Hematopoietic multipotent progenitor cell treated with erythropoietin and hydrocortisone succinate and interleukin-3 and kit ligand, for 17 days (in vitro differentiated cells): ENCODE measurements at regions not wholly inside any gene's neighbourhood (a gene's known extent, or its start where the extent isn't known, plus 50 kb on each side); places are given as distances from the start of the nearest gene placed in this dataset.

Experiments
- DNase-seq: peaks from one replicate; pipeline ENCODE4 v3.0.0-alpha.2; 2015; ENCODE audit warnings: low spot score

DNA sequence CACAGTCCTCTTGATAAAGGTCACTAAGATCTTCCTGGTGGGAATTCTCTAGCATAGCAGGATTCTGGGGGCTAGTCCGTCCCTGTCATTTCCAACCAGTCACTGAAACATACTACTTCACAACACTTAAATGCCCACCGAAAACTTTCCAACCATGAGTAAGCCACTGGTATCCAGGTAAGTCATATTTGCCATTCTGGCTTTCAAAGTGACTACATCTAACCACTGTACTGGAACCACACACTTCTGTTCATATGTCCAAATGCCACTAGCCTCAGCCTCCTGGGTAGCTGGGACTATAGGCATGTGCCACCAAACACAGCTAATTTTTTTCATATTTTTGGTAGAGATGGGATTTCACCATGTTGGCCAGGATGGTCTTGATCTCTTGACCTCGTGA, 64.3 kb upstream of the VANGL1 start:
- DNase-seq, result no peak

DNA sequence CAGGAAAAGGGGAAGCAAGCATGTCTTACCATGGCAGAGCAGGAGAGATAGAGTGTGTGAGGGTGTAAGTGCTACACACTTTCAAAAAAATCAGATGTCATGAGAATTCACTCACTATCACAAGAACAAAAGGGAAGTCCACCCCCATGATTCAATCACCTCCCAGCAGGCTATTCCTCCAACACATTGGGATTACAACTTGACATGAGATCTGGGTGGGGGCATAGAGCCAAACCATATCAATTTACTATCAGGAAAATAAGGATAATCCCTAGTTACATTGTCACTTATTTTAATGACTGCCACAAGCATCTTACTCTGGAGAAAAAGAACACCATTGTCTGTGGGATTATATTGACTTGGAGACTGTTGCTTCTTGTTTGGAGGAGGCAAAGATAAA, 66.1 kb upstream of the VANGL1 start:
- DNase-seq, result no peak

DNA sequence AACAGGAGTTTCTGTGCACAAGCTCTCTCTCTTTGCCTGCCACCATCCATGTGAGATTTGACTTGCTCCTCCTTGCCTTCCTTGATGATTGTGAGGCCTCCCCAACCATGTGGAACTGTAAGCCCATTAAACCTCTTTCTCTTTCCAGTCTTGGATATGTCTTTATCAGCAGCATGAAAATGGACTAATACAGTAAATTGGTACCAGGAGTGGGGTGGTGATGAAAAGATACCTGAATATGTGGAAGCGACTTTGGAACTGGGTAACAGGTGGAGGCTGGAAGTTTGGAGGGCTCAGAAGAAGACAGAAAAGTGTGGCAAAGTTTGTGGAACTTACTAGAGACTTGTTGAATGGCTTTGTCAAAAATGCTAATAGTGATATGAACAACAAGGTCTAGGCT, 69.1 kb upstream of the VANGL1 start:
- no peak for DNase-seq

DNA sequence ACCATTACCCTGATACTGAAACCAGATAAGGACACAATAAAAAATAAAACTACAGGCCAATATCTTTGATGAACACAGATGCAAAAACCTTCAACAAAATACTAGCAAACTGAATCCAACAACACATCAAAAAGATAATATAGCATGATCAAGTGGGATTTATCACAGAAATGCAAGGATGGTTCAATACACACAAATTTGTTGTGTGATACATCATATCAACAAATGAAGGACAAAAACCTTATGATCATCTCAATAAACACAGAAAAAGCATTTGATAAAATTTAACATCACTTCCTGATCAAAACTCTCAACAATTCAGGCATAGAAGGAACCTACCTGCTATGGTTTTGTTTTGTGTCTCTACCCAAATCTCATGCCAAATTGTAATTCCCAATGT, 74.3 kb upstream of the VANGL1 start:
- DNase-seq, result no peak

DNA sequence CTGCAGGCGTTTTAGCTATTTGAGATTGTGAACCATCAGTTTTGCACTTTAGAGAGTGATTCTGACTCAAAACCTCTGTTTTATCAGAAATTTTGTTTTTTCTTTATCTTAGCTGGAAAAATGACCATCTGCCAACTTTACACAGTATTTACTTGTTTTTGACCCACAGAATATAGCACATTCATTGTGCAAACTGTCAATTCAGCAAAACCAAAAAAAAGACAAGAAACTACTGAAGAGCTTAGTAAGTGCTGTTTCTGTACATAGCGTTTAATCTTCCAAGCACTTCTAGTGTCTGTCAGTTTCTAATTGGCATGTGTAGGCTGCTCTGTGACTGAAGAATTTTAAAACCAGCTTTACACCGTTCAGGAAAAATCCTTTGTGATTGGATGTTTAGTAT, 76.0 kb upstream of the VANGL1 start:
- DNase-seq, result no peak

DNA sequence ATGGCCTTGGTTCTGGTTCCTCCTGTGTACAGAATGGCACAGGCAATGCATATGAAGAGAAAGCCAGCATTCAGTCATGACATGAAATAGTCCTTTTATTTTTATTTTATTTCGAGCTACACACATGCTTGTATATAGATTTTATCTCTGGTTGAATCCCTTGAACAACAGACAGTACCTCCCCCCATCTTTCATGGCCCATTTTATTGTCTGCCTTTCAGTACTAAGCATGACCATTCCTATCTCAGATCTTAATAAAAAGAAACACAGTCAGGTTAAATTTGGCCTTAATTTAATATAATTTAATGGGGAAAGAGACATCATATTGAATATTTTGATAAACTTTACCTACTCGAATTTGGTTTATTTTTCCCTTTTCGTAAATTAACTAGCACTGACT, 76.4 kb upstream of the VANGL1 start:
- no peak for DNase-seq

DNA sequence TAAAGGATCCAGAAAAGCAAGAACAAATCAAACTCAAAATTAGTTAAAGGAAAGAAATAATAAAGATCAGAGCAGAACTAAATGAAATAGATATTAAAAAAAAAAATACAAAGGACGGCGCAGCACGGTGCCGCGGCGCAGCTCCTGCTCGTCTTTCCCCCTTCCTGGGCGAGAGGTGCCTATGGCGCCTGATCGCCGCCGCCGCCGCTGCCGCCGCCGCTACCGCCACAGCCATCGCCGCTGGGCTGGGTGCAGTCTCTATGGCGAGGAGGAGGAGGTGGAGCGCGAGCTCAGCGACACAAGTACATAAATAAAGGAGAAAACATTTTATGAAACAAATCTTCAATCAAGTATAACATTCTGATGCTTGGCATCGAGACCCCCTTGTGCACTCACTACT, 77.6 kb upstream of the VANGL1 start:
- no peak for DNase-seq

DNA sequence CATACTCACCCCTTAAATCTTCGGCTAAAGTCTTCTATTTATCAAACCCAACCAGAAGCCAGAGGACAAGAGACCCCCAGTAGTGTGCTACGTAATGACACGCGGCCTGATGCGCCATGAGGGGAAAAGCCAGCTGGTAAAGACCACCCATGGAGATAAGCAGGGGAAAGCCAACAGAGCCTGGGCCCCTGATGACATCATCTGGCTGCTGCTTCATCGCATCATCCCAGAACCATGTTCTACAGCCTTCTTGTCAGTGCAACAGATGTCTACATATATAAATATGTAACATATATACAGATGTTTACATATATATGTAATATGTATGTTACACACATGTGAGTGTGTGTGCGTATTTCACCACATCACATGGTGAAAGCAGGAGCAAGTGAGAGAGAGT, 81.7 kb upstream of the VANGL1 start:
- DNase-seq, result no peak

DNA sequence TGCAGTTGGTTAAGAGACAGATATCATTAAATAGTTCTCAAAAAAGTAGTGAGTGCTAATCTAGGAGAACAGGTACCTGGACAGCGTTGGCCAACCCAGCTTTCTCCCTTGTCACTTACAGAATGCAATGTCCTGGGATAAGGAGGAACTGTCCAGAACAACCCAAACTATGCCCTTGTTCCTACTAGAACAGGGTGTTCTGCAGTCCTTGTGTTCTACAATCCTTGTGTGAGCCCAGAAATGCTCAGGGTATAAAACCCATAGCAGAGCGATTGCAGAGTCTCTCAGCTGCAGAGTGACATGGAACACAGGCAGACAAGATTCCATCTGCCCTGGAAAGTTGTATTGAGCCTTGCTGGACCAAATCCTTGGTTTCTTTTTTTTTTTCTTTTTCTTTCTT, 83.5 kb upstream of the VANGL1 start:
- no peak for DNase-seq

DNA sequence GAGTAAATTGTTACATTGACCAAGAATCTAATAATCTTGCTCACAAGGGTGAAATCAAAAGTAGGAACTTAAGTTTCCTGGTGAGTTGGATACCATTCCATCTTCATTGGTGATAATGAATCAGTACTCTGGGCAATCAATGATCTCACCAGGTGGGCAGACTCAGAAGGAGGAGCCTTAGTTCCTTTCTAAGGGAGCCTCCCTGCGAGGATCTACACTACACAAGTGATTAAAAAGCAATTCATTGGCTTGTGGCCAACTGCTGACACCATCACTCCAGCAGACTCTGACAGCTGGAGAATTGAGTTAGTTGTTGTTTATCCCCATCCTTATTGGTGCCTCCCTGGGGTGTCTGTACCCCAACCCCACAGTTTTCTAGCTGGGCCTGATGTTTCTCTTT, 84.1 kb upstream of the VANGL1 start:
- no peak for DNase-seq

DNA sequence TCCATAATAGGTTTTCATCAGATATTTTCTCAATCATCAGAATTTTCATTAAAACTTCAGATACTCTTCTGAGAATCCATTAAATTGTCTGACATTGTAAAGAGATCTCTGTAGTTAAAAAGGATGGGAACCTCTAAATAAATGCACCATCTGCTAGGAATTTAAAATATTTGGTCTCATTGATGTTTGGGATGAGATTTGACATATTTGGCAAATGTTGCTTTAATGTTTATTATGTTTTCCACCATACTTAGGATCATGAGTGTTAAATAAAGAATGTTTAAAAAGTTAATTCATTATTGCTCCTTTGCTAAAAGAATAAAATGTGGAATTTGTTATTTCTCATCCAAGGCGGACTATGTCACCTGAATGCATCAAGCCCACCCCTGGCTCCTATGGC, 85.5 kb upstream of the VANGL1 start:
- DNase-seq, result no peak

DNA sequence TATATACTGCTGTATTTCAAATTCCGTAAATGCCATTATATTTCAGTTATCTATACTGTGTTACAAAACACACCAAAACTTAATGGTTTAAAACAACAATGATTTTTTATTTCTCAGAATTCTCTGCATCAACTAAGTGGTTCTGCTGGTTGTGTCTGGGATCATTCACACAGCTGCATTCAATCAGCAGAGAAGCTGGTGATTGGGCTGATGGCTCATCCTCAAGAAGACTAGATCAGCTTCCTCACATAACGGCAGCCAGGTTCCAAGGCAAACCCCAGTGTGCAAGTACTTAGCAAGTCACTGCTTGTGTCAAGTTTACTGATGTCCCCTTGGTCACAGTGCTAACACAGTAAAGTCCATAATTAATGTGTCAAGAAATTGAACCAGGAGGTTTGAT, 86.3 kb upstream of the VANGL1 start:
- DNase-seq, result no peak

DNA sequence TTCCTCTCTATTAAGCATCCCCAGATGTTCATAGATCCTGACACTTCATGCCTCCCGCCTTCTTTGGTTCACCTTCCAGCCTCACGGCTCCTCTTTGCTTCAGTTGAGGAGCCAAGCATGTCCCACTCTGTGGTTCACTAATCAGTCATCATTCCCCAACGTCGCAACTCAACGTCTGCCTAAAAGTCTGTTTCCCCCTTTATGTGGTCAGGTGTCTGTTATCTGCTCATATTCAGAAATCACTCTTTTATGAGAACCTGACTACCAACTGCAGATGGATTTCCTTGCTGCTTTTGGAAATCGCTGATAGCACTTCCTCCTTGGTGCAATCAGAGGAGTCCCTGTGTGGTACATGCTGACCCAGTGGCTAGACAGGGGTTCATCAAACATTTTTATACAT, 94.1 kb upstream of the VANGL1 start:
- no peak for DNase-seq

DNA sequence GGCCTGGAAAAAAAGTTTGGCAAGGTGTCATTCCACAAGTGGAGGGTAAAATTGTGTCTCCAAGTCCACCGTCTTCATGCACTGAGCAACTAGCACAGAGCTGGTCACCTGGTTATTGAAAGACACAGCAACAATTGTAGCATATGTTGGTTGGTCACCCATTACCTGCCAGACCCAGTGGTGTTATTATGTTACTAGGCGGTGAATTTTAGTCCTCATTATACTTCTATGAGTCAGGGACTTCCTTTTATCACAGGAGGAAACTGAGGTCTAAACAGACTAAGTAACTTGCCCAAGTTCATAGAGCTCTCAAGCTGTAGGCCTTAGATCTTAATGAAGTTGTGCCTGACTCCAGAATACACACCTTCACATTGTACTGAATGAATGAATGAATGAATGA, 94.9 kb upstream of the VANGL1 start:
- no peak for DNase-seq

DNA sequence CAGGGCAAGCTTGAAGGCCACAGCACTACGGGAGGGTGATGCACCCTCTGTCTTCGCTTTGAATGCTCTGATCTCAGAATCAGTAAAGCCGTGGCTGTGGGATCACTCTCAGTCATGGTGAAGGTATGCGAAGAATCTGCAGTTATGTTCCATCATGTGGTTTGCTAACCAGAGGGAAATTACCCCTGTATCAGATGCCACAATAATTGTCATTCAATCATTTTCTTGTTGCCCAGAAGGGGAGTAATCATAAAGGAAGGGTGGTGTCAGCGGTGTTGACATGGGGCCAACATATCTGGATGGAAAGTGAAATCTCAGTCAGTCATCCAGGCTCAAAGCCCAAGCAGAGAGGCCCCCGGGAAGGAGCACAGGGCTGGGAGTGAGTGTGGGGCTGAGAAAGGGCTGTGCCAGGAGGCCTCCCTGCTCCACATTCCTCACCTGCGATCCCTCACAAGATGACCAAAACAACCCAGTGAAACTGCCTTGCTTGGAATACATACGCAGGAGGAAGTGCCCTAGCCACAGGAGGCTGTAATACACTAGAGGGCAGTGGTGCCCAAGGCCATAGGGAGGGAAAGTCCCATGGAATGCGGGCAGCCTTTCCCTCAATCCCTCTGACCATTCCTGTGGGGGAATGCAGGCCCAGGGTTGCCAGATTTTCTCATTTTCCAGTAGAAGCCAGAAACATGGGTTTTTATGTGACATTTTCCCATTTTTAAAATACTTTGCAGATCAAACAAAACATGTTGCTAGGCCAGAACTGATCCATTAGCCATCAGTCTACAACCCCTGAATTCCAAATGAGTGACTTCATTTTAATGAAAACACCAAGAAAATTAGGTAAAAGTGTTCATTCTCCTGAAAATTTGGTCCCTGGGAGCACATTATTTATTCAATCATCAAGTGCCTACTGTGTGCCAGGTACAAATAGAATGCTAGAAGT, 95.7 kb upstream of the VANGL1 start:
- DNase-seq, result no peak

DNA sequence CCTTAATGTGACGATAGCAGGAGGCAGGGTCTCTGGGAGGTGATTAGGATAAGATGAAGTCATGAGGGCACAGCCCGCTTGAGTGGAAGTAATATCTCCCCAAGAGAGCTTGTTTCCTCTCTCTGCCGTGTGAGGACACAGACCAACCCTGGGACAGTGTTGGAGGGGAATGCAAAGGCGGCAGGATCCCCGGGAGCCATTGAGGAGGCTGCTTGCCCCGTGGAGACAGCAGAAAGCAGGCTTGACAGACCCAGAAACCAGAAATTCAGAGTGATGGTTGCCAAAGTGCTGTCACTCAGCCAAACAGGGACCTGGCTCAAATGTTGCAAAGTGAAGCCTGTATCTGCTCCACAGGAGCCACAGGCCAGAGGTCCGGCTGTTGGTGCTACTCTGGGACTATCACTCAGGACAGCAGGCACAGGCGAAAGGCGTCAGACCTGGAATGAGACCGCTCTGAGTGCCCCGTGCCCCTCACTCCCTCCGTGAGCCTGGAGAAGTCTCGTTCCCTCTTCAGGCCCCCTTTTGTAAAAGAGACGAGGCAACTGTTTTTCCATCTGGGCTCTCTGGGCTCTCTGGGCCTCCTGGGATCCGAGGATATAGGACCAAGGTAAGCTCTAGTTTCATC, 96.6 kb upstream of the VANGL1 start:
- DNase-seq, result no peak

DNA sequence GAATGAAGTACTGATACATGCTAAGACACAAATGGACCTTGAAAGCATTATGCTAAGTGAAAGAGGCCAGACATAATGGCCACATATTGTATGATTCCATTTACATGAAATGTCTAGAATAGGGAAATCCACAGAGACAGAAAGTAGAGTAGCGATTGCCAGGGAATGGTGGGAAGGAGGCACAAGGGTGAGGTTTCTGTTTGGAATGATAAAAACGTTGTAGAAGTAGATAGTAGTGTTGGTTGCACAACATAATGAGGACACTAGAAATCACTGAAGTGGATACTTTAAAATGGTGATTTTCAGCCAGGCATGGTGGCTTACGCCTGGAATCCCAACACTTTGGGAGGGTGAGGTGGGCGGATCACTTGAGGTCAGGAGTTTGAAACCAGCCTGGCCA, 97.6 kb upstream of the VANGL1 start:
- DNase-seq, result no peak

DNA sequence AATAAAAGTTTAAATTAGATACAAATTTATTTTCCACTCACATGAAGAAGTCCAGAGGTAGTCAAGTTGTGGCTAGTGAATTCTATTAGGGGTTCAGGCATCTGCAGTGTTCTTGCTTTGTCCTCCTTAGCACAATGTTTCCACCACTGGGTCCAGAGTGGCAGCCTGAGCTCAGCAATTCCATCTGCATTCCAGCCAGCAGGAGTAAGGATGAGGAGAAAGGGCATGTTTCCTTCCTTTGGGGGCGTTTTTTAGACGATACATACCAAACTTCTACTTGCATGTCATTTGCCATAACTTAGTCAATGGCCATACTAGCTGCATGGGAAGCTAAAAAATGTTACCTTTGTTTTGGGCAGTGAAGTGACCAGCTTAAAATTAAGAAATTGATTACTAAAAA, 98.5 kb upstream of the VANGL1 start:
- DNase-seq, result no peak

DNA sequence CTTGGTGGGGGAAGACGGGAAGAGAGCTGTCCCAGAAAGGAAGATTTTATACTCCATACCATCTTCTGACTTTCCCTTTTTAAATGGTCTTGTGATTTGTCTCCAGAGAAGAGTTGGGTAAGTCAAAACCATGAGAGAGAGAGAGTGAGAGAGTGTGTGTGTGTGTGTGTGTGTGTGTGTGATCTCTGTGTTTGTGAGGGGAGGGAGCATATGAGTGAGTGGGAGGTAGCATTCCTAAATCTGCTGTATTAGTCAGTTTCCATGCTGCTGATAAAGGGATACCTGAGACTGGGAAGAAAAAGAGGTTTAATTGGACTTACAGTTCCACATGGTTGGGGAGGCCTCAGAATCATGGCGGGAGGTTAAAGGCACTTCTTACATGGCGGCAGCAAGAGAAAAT, 102.0 kb upstream of the VANGL1 start:
- no peak for DNase-seq

DNA sequence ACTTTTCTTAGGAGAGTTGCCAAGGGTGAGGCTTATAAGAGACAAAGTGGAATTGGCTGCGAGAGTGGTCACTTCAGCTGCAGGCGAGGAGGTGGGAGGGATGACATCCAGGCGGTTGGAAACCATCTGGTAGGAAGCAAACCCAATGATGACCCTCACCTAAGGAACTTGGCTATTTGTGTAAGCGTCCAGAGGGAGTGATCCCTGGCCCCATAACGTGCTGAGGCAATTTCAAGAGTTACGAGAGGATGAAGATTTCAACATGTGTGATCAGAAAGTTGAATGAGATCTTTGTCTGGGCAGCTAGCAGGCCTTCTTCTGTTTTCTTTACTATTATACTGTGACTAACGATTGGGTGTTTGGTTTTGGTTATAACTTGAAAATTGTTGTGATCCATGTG, 102.7 kb upstream of the VANGL1 start:
- no peak for DNase-seq

DNA sequence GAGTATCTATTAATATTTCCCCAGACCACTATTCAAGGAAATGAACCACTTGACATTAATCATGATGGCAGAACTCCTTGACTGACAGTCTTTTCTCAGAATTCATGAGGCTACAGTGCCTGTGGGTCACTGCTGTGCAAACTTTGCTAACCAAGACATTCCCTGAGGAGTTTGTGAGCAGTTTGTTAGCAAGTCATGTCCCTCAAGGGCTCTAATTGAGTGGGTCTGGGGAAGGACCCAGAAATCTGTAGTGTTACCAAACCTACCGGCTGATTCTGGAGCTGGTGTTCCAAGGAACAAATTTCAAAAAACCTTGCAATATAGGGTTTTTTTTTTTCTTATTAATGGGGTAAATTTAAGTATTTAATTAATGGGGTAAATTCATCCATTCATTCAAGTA, 103.2 kb upstream of the VANGL1 start:
- no peak for DNase-seq

DNA sequence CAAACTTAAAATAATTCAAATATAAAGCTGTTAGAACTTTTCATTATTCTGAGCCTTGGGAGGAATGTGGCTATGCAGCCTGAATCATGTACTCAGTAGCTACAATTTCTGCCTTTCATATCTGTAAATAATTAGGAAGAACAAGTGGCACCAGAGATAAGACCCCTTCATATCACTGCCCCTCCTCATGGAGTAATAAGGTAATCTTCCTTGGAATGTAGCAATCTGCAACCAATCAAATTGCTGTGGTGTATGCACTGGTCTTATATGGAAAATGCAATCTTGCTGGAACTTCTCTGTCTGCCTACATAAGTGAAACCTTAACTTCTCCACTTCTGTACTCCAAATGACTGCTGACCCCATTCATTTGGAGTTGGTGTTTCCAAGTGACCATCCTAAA, 104.4 kb upstream of the VANGL1 start:
- no peak for DNase-seq

DNA sequence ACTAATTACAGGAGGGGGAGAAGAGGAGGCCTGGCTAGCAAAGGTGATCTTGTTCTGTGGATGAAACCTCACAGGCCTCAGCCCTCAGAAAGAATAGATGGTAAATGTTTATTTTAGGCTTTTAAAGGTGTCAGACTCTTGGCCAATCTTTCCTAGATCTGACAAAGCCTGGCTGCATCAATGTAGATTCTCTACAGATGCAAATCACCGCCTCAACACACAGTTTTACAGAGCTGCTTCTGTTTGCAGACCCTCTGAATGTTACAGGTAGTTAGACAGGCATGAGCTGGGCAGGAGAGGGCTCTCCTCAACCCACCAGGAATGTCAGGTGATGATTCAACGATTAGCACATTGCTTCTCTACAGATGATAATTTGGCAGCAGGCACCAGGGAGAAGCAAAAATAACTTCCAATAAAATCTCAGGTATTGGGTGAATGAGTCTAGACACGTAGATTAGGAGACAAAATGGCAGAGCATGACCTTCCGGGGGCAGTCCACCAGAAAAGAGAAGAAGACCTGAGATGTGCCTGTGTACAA, 105.4 kb upstream of the VANGL1 start:
- DNase-seq, result no peak

DNA sequence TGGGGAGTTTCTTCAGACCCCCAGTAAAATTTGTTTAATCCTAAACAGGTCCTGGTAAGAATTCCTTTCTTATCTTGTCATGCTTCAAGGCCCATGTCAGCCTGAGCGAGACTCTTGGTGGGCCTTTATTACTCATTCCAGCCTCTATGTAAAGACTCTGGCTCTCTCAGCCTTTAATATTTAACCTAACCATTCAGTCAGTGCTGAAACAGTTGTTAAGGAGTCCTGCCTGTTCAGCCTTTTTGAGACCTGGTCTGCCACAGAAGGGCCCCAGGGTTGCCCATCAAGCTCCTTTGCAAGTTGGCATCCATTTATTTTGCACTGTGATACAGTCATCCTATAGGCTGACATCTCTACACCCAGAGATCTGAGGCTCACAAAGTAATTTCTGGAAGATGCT, 107.7 kb upstream of the VANGL1 start:
- no peak for DNase-seq
